KMS-11 (cell line): ENCODE measurements at regions not wholly inside any gene's neighbourhood (a gene's known extent, or its start where the extent isn't known, plus 50 kb on each side); places are given as distances from the start of the nearest gene placed in this dataset.

Source experiments
- H2AFZ ChIP-seq: fragments of 200-600 bp; sonication (generic); 2 replicates; pipeline ENCODE4 v1.6.1; 2016; ENCODE audit warnings: antibody characterized with exemption, mixed run types, low read depth
- H3K27ac ChIP-seq: fragments of 200-600 bp; sonication (generic); 2 replicates; pipeline ENCODE4 v1.6.1; 2016; ENCODE audit warnings: mild to moderate bottlenecking, mixed run types
- H3K27me3 ChIP-seq: fragments of 200-600 bp; sonication (generic); 2 replicates; pipeline ENCODE4 v1.6.1; 2017; ENCODE audit warnings: mild to moderate bottlenecking, low read depth, mixed run types, moderate library complexity; ENCODE audit not compliant: insufficient read depth
- H3K36me3 ChIP-seq: fragments of 200-600 bp; sonication (generic); 2 replicates; pipeline ENCODE4 v1.6.1; 2017; ENCODE audit warnings: mild to moderate bottlenecking, mixed run types; ENCODE audit not compliant: insufficient read depth
- H3K4me1 ChIP-seq: fragments of 200-600 bp; sonication (generic); 2 replicates; pipeline ENCODE4 v1.6.1; 2016; ENCODE audit warnings: mild to moderate bottlenecking, low read depth, mixed run types; ENCODE audit not compliant: poor library complexity, severe bottlenecking
- H3K4me2 ChIP-seq: fragments of 200-600 bp; sonication (generic); 2 replicates; pipeline ENCODE4 v1.7.0; 2016; ENCODE audit warnings: mild to moderate bottlenecking, mixed run types
- H3K4me3 ChIP-seq: fragments of 200-600 bp; sonication (generic); IDR thresholded peaks from 2 replicates; pipeline ENCODE4 v1.6.1; 2017; ENCODE audit warnings: low read depth, low read length, mixed read lengths; ENCODE audit not compliant: insufficient read depth
- H3K79me2 ChIP-seq: fragments of 200-600 bp; sonication (generic); 2 replicates; pipeline ENCODE4 v1.6.1; 2016; ENCODE audit warnings: low read depth, mixed run types; ENCODE audit not compliant: insufficient read depth
- H3K9ac ChIP-seq: fragments of 200-600 bp; sonication (generic); 2 replicates; pipeline ENCODE4 v1.6.1; 2016; ENCODE audit warnings: mild to moderate bottlenecking, mixed run types
- H4K20me1 ChIP-seq: fragments of 200-600 bp; sonication (generic); 2 replicates; pipeline ENCODE4 v1.6.1; 2016; ENCODE audit warnings: mild to moderate bottlenecking, mixed run types; ENCODE audit not compliant: insufficient read depth
- CTCF ChIP-seq: fragments of 200-600 bp; sonication (generic); conservative IDR thresholded peaks from 2 replicates; pipeline ENCODE4 v1.6.1; 2017; ENCODE audit warnings: low read depth, mild to moderate bottlenecking, antibody characterized with exemption, low read length, moderate library complexity, mixed read lengths

- H3K9ac ChIP-seq: no peak overlapping the region
- peaks cover 5% of the 10 kb centered on the region for H3K4me1 ChIP-seq
- no peak overlapping the region for H2AFZ ChIP-seq
- no peak for TF ChIP-seq CTCF
- no peak overlapping the region for H3K4me3 ChIP-seq
- no peaks in the 10 kb centered on the region for H3K79me2 ChIP-seq
- no peaks in the 10 kb centered on the region for H3K27me3 ChIP-seq
- H3K36me3 ChIP-seq: no peaks in the 10 kb centered on the region
- no peaks in the 10 kb centered on the region for H4K20me1 ChIP-seq
- H3K4me2 ChIP-seq: no peak overlapping the region
- no peak overlapping the region for H3K27ac ChIP-seq
Measured at GRCh38 chr10:129021594-129022304, 445.3 kb upstream of the MGMT start.

- no peaks in the 10 kb centered on the region for H3K79me2 ChIP-seq
- H3K4me3 ChIP-seq: no peak overlapping the region
- H3K27ac ChIP-seq: no peak overlapping the region
- H3K4me2 ChIP-seq: no peak overlapping the region
- H3K9ac ChIP-seq: no peak overlapping the region
- H3K27me3 ChIP-seq: no peaks in the 10 kb centered on the region
- no peaks in the 10 kb centered on the region for H3K36me3 ChIP-seq
- peaks cover 19% of the 10 kb centered on the region for H3K4me1 ChIP-seq
- no peak for TF ChIP-seq CTCF
- no peaks in the 10 kb centered on the region for H4K20me1 ChIP-seq
- no peak overlapping the region for H2AFZ ChIP-seq
Measured at GRCh38 chr10:129023082-129023481, 444.0 kb upstream of the MGMT start.

- TF ChIP-seq CTCF: no peak
- no peak overlapping the region for H3K4me2 ChIP-seq
Measured at GRCh38 chr10:129024046-129024445, 443.0 kb upstream of the MGMT start.

GRCh38 chr10:129025787-129026186 is 441.3 kb upstream of the MGMT start:
- Histone ChIP-seq H3K79me2 (no peaks in the 10 kb centered on the region), H3K27ac (no peak overlapping the region), H3K27me3 (no peaks in the 10 kb centered on the region), H4K20me1 (no peaks in the 10 kb centered on the region), H3K4me2 (no peak overlapping the region), H3K4me3 (no peak overlapping the region), H3K36me3 (no peaks in the 10 kb centered on the region), H3K9ac (no peak overlapping the region), H3K4me1 (peaks cover 37% of the 10 kb centered on the region), H2AFZ (no peak overlapping the region)
- no peak for TF ChIP-seq CTCF

More at GRCh38 chr10:129024046-129024445, 443.0 kb upstream of the MGMT start:
- Histone ChIP-seq H3K4me1 (peaks cover 25% of the 10 kb centered on the region), H3K27me3 (no peaks in the 10 kb centered on the region), H3K4me3 (no peak overlapping the region), H3K79me2 (no peaks in the 10 kb centered on the region), H3K27ac (no peak overlapping the region), H3K9ac (no peak overlapping the region), H3K36me3 (no peaks in the 10 kb centered on the region), H2AFZ (no peak overlapping the region), H4K20me1 (no peaks in the 10 kb centered on the region)
